OCI-LY1 (cell line): ENCODE measurements at regions not wholly inside any gene's neighbourhood (a gene's known extent, or its start where the extent isn't known, plus 50 kb on each side); places are given as distances from the start of the nearest gene placed in this dataset.

ENCODE experiments used
- H2AFZ ChIP-seq: fragments of 200-600 bp; sonication (generic), shearing (Covaris generic); 2 replicates; pipeline ENCODE4 v1.6.0; 2014; ENCODE audit warnings: antibody characterized with exemption, mild to moderate bottlenecking, low read length
- H3F3A ChIP-seq: fragments of 200-600 bp; sonication (generic), shearing (Covaris generic); 2 replicates; pipeline ENCODE4 v1.6.0; 2014; ENCODE audit warnings: mild to moderate bottlenecking, antibody characterized with exemption, low read length, moderate library complexity; ENCODE audit not compliant: insufficient read depth
- H3K27ac ChIP-seq: fragments of 200-600 bp; sonication (generic); 2 replicates; pipeline ENCODE4 v1.5.1; 2014; ENCODE audit warnings: low read length, mixed run types, mild to moderate bottlenecking, low read depth; ENCODE audit not compliant: poor library complexity, severe bottlenecking
- H3K27me3 ChIP-seq: fragments of 200-600 bp; sonication (generic); 2 replicates; pipeline ENCODE4 v1.6.0; 2014; ENCODE audit warnings: antibody characterized with exemption, mild to moderate bottlenecking, low read length, moderate library complexity; ENCODE audit not compliant: insufficient read depth
- H3K36me3 ChIP-seq: fragments of 200-600 bp; sonication (generic); 2 replicates; pipeline ENCODE4 v1.6.1; 2014; ENCODE audit warnings: mild to moderate bottlenecking, antibody characterized with exemption, low read length, moderate library complexity, mixed read lengths; ENCODE audit not compliant: insufficient read depth
- H3K4me1 ChIP-seq: fragments of 200-600 bp; sonication (generic); 2 replicates; pipeline ENCODE4 v1.5.1; 2014; ENCODE audit warnings: mild to moderate bottlenecking, low read length, moderate library complexity; ENCODE audit not compliant: insufficient read depth, severe bottlenecking
- H3K4me2 ChIP-seq: fragments of 200-600 bp; sonication (generic), shearing (Covaris generic); 2 replicates; pipeline ENCODE4 v1.6.1; 2014; ENCODE audit warnings: low read length
- H3K4me3 ChIP-seq: fragments of 200-600 bp; sonication (generic); 2 replicates; pipeline ENCODE4 v1.5.1; 2014; ENCODE audit warnings: low read length, low read depth, mild to moderate bottlenecking, mixed read lengths; ENCODE audit not compliant: poor library complexity, severe bottlenecking
- H3K79me2 ChIP-seq: fragments of 200-600 bp; shearing (Covaris generic); 2 replicates; pipeline ENCODE4 v1.6.1; 2016; ENCODE audit warnings: mixed run types, low read length, mixed read lengths; ENCODE audit not compliant: insufficient read depth
- H3K9ac ChIP-seq: fragments of 200-600 bp; sonication (generic), shearing (Covaris generic); 2 replicates; pipeline ENCODE4 v1.6.1; 2014; ENCODE audit warnings: mild to moderate bottlenecking, low read length, mixed read lengths
- H3K9me2 ChIP-seq: fragments of 200-600 bp; sonication (generic), shearing (Covaris generic); 2 replicates; pipeline ENCODE4 v1.6.1; 2014; ENCODE audit warnings: low read depth, mild to moderate bottlenecking, low read length, mixed read lengths
- H3K9me3 ChIP-seq: fragments of 200-600 bp; shearing (Covaris generic); 2 replicates; pipeline ENCODE4 v1.6.1; 2014; ENCODE audit warnings: low read length, mixed read lengths
- H4K20me1 ChIP-seq: fragments of 200-600 bp; sonication (generic), shearing (Covaris generic); 2 replicates; pipeline ENCODE4 v1.6.0; 2016; ENCODE audit warnings: mild to moderate bottlenecking, low read length; ENCODE audit not compliant: insufficient read depth
- CTCF ChIP-seq: fragments of 200-600 bp; sonication (generic), shearing (Covaris generic); IDR thresholded peaks from 2 replicates; pipeline ENCODE4 v1.5.1; 2017; ENCODE audit warnings: mild to moderate bottlenecking, antibody characterized with exemption, low read length, moderate library complexity, mixed read lengths
- EZH2 ChIP-seq: fragments of 200-600 bp; sonication (generic), shearing (Covaris generic); IDR thresholded peaks from 2 replicates; pipeline ENCODE4 v1.8.0; 2017; ENCODE audit warnings: borderline replicate concordance, mixed run types, mild to moderate bottlenecking, antibody characterized with exemption, low read length, moderate library complexity, mixed read lengths

GRCh38 chr12:92557422-92557724, 145.4 kb upstream of the PLEKHG7 start:
- TF ChIP-seq EZH2, result no peak
- TF ChIP-seq CTCF, result no peak
- 0 out of 2 replicates have a peak overlapping the region, but pooled peaks have one; percentile 40 for H2AFZ ChIP-seq
- H3K4me3 ChIP-seq, result no peak overlapping the region
- H3K9me3 ChIP-seq, result no peaks in the 10 kb centered on the region
- no peaks in the 10 kb centered on the region for H3K36me3 ChIP-seq
- no peak overlapping the region for H3K9ac ChIP-seq
- no peaks in the 10 kb centered on the region for H3K27me3 ChIP-seq
- H3K9me2 ChIP-seq, result no peaks in the 10 kb centered on the region
- no peaks in the 10 kb centered on the region for H4K20me1 ChIP-seq
- no peaks in the 10 kb centered on the region for H3F3A ChIP-seq
- no peaks in the 10 kb centered on the region for H3K79me2 ChIP-seq
- peaks cover 26% of the 10 kb centered on the region for H3K4me1 ChIP-seq
- H3K27ac ChIP-seq, result no peak overlapping the region
- no peak overlapping the region for H3K4me2 ChIP-seq

- Histone ChIP-seq H3K9me3 (no peaks in the 10 kb centered on the region), H3K4me1 (peaks cover 29% of the 10 kb centered on the region), H3K4me2 (no peak overlapping the region), H3F3A (no peaks in the 10 kb centered on the region), H3K9me2 (no peaks in the 10 kb centered on the region), H3K4me3 (no peak overlapping the region), H3K27me3 (no peaks in the 10 kb centered on the region), H2AFZ (peak overlapping the region; percentile 40; the same call in 1 of the 2 replicates), H3K79me2 (no peaks in the 10 kb centered on the region), H3K27ac (no peak overlapping the region), H3K9ac (no peak overlapping the region), H3K36me3 (no peaks in the 10 kb centered on the region), H4K20me1 (no peaks in the 10 kb centered on the region)
- TF ChIP-seq CTCF (no peak), EZH2 (no peak)
Measured at GRCh38 chr12:92556637-92557421, 146.0 kb upstream of the PLEKHG7 start.

- no peak overlapping the region; the same call in 1 of the 2 replicates for H2AFZ ChIP-seq
- H3K9ac ChIP-seq, result no peak overlapping the region
- TF ChIP-seq EZH2 (no peak), CTCF (no peak)
Measured at GRCh38 chr12:92556141-92556540, 146.6 kb upstream of the PLEKHG7 start.

More at GRCh38 chr12:92556141-92556540, 146.6 kb upstream of the PLEKHG7 start:
- H3K27ac ChIP-seq, result no peak overlapping the region
- H3K79me2 ChIP-seq, result no peaks in the 10 kb centered on the region
- peaks cover 32% of the 10 kb centered on the region for H3K4me1 ChIP-seq
- H4K20me1 ChIP-seq, result no peaks in the 10 kb centered on the region
- H3K9me3 ChIP-seq, result no peaks in the 10 kb centered on the region
- no peak overlapping the region for H3K4me3 ChIP-seq
- no peaks in the 10 kb centered on the region for H3K9me2 ChIP-seq
- H3K27me3 ChIP-seq, result no peaks in the 10 kb centered on the region
- no peaks in the 10 kb centered on the region for H3K36me3 ChIP-seq
- no peaks in the 10 kb centered on the region for H3F3A ChIP-seq
- peak overlapping the region; percentile 3; the same call in 1 of the 2 replicates for H3K4me2 ChIP-seq
